Stimulated activated CD4-positive, alpha-beta T cell treated with anti-CD3 and anti-CD28 coated beads, Interleukin-1b, Interleukin-23, amount 100 ng/mL, for 1 hour (primary cell): ENCODE measurements at regions not wholly inside any gene's neighbourhood (a gene's known extent, or its start where the extent isn't known, plus 50 kb on each side); places are given as distances from the start of the nearest gene placed in this dataset.
A peak's percentile ranks its signal among the peaks of the same experiment; 100 is the strongest.
"Not testable (repeated sequence)": the region's sequence is repeated elsewhere in the genome, so short reads cannot be mapped to it uniquely, and the experiment has no call there.

Experiments used
- DNase-seq, 2 donors: peaks; one replicate each; pipeline ENCODE4 v3.0.0-alpha.2; 2020; ENCODE audit warnings: low read depth in 2 of 2

GRCh38 chr14:57061009-57061711, 207.5 kb downstream of the EXOC5 start:
- no peak for DNase-seq

- peak in 1 of 2 donors; percentile 1 for DNase-seq
Measured at GRCh38 chr14:57060276-57060955, 208.3 kb downstream of the EXOC5 start.

- no peak for DNase-seq
Measured at GRCh38 chr14:57058319-57058718, 210.4 kb downstream of the EXOC5 start.

GRCh38 chr14:57057803-57058202, 210.9 kb downstream of the EXOC5 start:
- DNase-seq: no peak

- DNase-seq: not testable (repeated sequence)
Measured at GRCh38 chr14:57056522-57056921, 212.2 kb downstream of the EXOC5 start.

GRCh38 chr14:57052705-57053302, 215.9 kb downstream of the EXOC5 start:
- DNase-seq: no peak

GRCh38 chr14:57051633-57052032, 217.1 kb downstream of the EXOC5 start:
- DNase-seq: no peak

GRCh38 chr14:57049848-57050247, 218.9 kb downstream of the EXOC5 start:
- no peak for DNase-seq

- no peak for DNase-seq
Measured at GRCh38 chr14:57046175-57046574, 222.5 kb downstream of the EXOC5 start.

- DNase-seq: not testable (repeated sequence)
Measured at GRCh38 chr14:57044101-57044973, 224.4 kb downstream of the EXOC5 start.

GRCh38 chr14:57038689-57039088, 228.4 kb upstream of the OTX2 start:
- DNase-seq: no peak

- DNase-seq: no peak
Measured at GRCh38 chr14:57031474-57031873, 221.2 kb upstream of the OTX2 start.

GRCh38 chr14:57029620-57030253, 219.5 kb upstream of the OTX2 start:
- no peak for DNase-seq

- no peak for DNase-seq
Measured at GRCh38 chr14:57025456-57025855, 215.2 kb upstream of the OTX2 start.

- DNase-seq: no peak
Measured at GRCh38 chr14:57022608-57023007, 212.3 kb upstream of the OTX2 start.

GRCh38 chr14:57018065-57018464, 207.8 kb upstream of the OTX2 start:
- DNase-seq: no peak

- DNase-seq: no peak
Measured at GRCh38 chr14:57013987-57014386, 203.7 kb upstream of the OTX2 start.

- no peak for DNase-seq
Measured at GRCh38 chr14:57009585-57010515, 199.6 kb upstream of the OTX2 start.

GRCh38 chr14:57008534-57008933, 198.3 kb upstream of the OTX2 start:
- no peak for DNase-seq

GRCh38 chr14:56998728-56999127, 188.4 kb upstream of the OTX2 start:
- DNase-seq: no peak
